Karpas-422 (cell line): ENCODE measurements at regions not wholly inside any gene's neighbourhood (a gene's known extent, or its start where the extent isn't known, plus 50 kb on each side); places are given as distances from the start of the nearest gene placed in this dataset.
"Not testable (repeated sequence)": the region's sequence is repeated elsewhere in the genome, so short reads cannot be mapped to it uniquely, and the experiment has no call there.

Experiments used
- DNase-seq: peaks from one replicate; pipeline ENCODE4 v3.0.0-alpha.2; 2015
- H2AFZ ChIP-seq: fragments of 200-600 bp; sonication (generic); 2 replicates; pipeline ENCODE4 v1.6.1; 2014; ENCODE audit warnings: antibody characterized with exemption, low read length, mixed read lengths
- H3K27ac ChIP-seq: fragments of 200-600 bp; sonication (generic); 2 replicates; pipeline ENCODE4 v1.5.1; 2014; ENCODE audit warnings: mild to moderate bottlenecking, low read length, moderate library complexity
- H3K27me3 ChIP-seq: fragments of 200-600 bp; sonication (generic); 2 replicates; pipeline ENCODE4 v1.6.1; 2014; ENCODE audit warnings: low read length, mixed read lengths
- H3K36me3 ChIP-seq: fragments of 200-600 bp; sonication (generic); 2 replicates; pipeline ENCODE4 v1.6.1; 2014; ENCODE audit warnings: low read length, mixed read lengths; ENCODE audit not compliant: insufficient read depth
- H3K4me1 ChIP-seq: fragments of 200-600 bp; sonication (generic); 2 replicates; pipeline ENCODE4 v1.6.1; 2014; ENCODE audit warnings: mild to moderate bottlenecking, low read length, mixed read lengths
- H3K4me2 ChIP-seq: fragments of 200-600 bp; sonication (generic); 2 replicates; pipeline ENCODE4 v1.6.1; 2014; ENCODE audit warnings: low read length, low read depth, mild to moderate bottlenecking; ENCODE audit not compliant: poor library complexity, severe bottlenecking
- H3K4me3 ChIP-seq: fragments of 200-600 bp; sonication (generic); 2 replicates; pipeline ENCODE4 v1.5.1; 2014; ENCODE audit warnings: mild to moderate bottlenecking, antibody characterized with exemption, low read length, mixed read lengths
- H3K79me2 ChIP-seq: fragments of 200-600 bp; sonication (generic); 2 replicates; pipeline ENCODE4 v1.6.1; 2014; ENCODE audit warnings: mild to moderate bottlenecking, low read length, mixed read lengths
- H3K9ac ChIP-seq: fragments of 200-600 bp; sonication (generic); 2 replicates; pipeline ENCODE4 v1.6.0; 2014; ENCODE audit warnings: low read length
- H3K9me2 ChIP-seq: fragments of 200-600 bp; sonication (generic), shearing (Covaris generic); replicated peaks from 2 replicates; pipeline ENCODE4 v1.6.0; 2014; ENCODE audit warnings: mild to moderate bottlenecking, low read length, moderate library complexity; ENCODE audit not compliant: insufficient read depth
- H3K9me3 ChIP-seq: fragments of 300-700, 200-600 bp; sonication (generic); 2 replicates; pipeline ENCODE4 v1.6.1; 2014; ENCODE audit warnings: low read length, mixed read lengths
- H4K20me1 ChIP-seq: fragments of 200-600 bp; sonication (generic); 2 replicates; pipeline ENCODE4 v1.6.1; 2014; ENCODE audit warnings: mild to moderate bottlenecking, antibody characterized with exemption, low read length, low read depth; ENCODE audit not compliant: insufficient read depth

GRCh38 chr3:90182291-90182976 lies 1075.0 kb downstream of the EPHA3 start:
- not testable (repeated sequence) for H3K4me3 ChIP-seq, H3K9ac ChIP-seq, H3K36me3 ChIP-seq, H3K4me2 ChIP-seq, H3K4me1 ChIP-seq, H3K27me3 ChIP-seq, H2AFZ ChIP-seq, H3K9me2 ChIP-seq, H3K9me3 ChIP-seq, H3K27ac ChIP-seq, H3K79me2 ChIP-seq, H4K20me1 ChIP-seq
- peak; percentile 41 for DNase-seq

GRCh38 chr3:90184861-90185260 lies 1077.4 kb downstream of the EPHA3 start:
- DNase-seq, result no peak
- Histone ChIP-seq H3K9me2 (no peaks in the 10 kb centered on the region), H3K4me1 (no peaks in the 10 kb centered on the region), H2AFZ (no peak overlapping the region), H3K4me3 (no peak overlapping the region), H3K27me3 (no peaks in the 10 kb centered on the region), H3K27ac (no peak overlapping the region), H3K4me2 (no peak overlapping the region), H3K36me3 (no peaks in the 10 kb centered on the region), H4K20me1 (no peaks in the 10 kb centered on the region), H3K9me3 (no peaks in the 10 kb centered on the region), H3K79me2 (no peaks in the 10 kb centered on the region), H3K9ac (no peak overlapping the region)

GRCh38 chr3:90197383-90197782 lies 1090.0 kb downstream of the EPHA3 start:
- not testable (repeated sequence) for DNase-seq, H3K4me3 ChIP-seq, H3K36me3 ChIP-seq, H4K20me1 ChIP-seq, H3K9ac ChIP-seq, H3K9me2 ChIP-seq, H3K79me2 ChIP-seq, H2AFZ ChIP-seq, H3K27ac ChIP-seq, H3K4me1 ChIP-seq, H3K9me3 ChIP-seq, H3K4me2 ChIP-seq, H3K27me3 ChIP-seq

- not testable (repeated sequence) for H3K27me3 ChIP-seq, H3K4me2 ChIP-seq, DNase-seq, H4K20me1 ChIP-seq, H3K4me1 ChIP-seq, H3K9ac ChIP-seq, H3K9me2 ChIP-seq, H3K27ac ChIP-seq, H2AFZ ChIP-seq, H3K79me2 ChIP-seq, H3K36me3 ChIP-seq, H3K9me3 ChIP-seq, H3K4me3 ChIP-seq
Observed at GRCh38 chr3:90202931-90203330, 1095.5 kb downstream of the EPHA3 start.

GRCh38 chr3:90206482-90206881 lies 1099.1 kb downstream of the EPHA3 start:
- not testable (repeated sequence) for H2AFZ ChIP-seq, H3K79me2 ChIP-seq, H3K27ac ChIP-seq, H3K27me3 ChIP-seq, H3K36me3 ChIP-seq, H3K4me2 ChIP-seq, H3K9me2 ChIP-seq, H3K9me3 ChIP-seq, H4K20me1 ChIP-seq, DNase-seq, H3K9ac ChIP-seq, H3K4me1 ChIP-seq, H3K4me3 ChIP-seq

- not testable (repeated sequence) for DNase-seq, H3K4me3 ChIP-seq, H3K9me2 ChIP-seq, H3K4me2 ChIP-seq, H2AFZ ChIP-seq, H4K20me1 ChIP-seq, H3K27ac ChIP-seq, H3K4me1 ChIP-seq, H3K36me3 ChIP-seq, H3K79me2 ChIP-seq, H3K9ac ChIP-seq, H3K9me3 ChIP-seq, H3K27me3 ChIP-seq
Observed at GRCh38 chr3:90207353-90208097, 1100.1 kb downstream of the EPHA3 start.

- no peaks in the 10 kb centered on the region for H4K20me1 ChIP-seq
- no peaks in the 10 kb centered on the region for H3K79me2 ChIP-seq
- H3K9me3 ChIP-seq, result no peaks in the 10 kb centered on the region
- no peaks in the 10 kb centered on the region for H3K4me1 ChIP-seq
- no peak overlapping the region for H3K4me2 ChIP-seq
- H3K27ac ChIP-seq, result no peak overlapping the region
- DNase-seq, result no peak
- no peaks in the 10 kb centered on the region for H3K36me3 ChIP-seq
- H3K9ac ChIP-seq, result no peak overlapping the region
- H3K4me3 ChIP-seq, result no peak overlapping the region
- no peaks in the 10 kb centered on the region for H3K9me2 ChIP-seq
- H3K27me3 ChIP-seq, result no peaks in the 10 kb centered on the region; the same call in 1 of the 2 replicates
- H2AFZ ChIP-seq, result no peak overlapping the region
Observed at GRCh38 chr3:90221900-90222299, 1114.5 kb downstream of the EPHA3 start.

GRCh38 chr3:90241481-90241880 lies 1134.1 kb downstream of the EPHA3 start:
- Histone ChIP-seq H3K79me2 (no peaks in the 10 kb centered on the region), H2AFZ (no peak overlapping the region), H3K27me3 (no peaks in the 10 kb centered on the region), H3K9ac (no peak overlapping the region), H3K36me3 (no peaks in the 10 kb centered on the region), H3K9me3 (no peaks in the 10 kb centered on the region), H4K20me1 (no peaks in the 10 kb centered on the region), H3K4me1 (no peaks in the 10 kb centered on the region), H3K4me3 (no peak overlapping the region), H3K27ac (no peak overlapping the region), H3K9me2 (no peaks in the 10 kb centered on the region), H3K4me2 (no peak overlapping the region)
- DNase-seq, result no peak
